Suprapubic skin (tissue), 4 donors: ENCODE measurements at regions not wholly inside any gene's neighbourhood (a gene's known extent, or its start where the extent isn't known, plus 50 kb on each side); places are given as distances from the start of the nearest gene placed in this dataset.

Experiments
- POLR2A ChIP-seq, 2 donors: fragments of 450-650 bp; IDR thresholded peaks; one replicate each; pipeline ENCODE4 v1.6.1; 2017; ENCODE audit warnings: antibody characterized with exemption in 2 of 2, mild to moderate bottlenecking in 2 of 2, moderate library complexity in 2 of 2
- POLR2AphosphoS5 ChIP-seq, 3 donors: sonication (generic); formaldehyde crosslinking; IDR thresholded peaks; one replicate each; pipeline ENCODE4 v1.6.1; 2017; ENCODE audit warnings: antibody characterized with exemption in 3 of 3
- TF ChIP-seq, protein P1 (sequence below), 2 donors: fragments of 200-600 bp in 1 of 2; fragments of 450-650 bp in 1 of 2; sonication (generic) in 1 of 2; IDR thresholded peaks; one replicate each; pipeline ENCODE4 v1.5.1; 2016 to 2019; ENCODE audit warnings: antibody characterized with exemption in 2 of 2, mild to moderate bottlenecking in 1 of 2, moderate library complexity in 1 of 2

DNA sequence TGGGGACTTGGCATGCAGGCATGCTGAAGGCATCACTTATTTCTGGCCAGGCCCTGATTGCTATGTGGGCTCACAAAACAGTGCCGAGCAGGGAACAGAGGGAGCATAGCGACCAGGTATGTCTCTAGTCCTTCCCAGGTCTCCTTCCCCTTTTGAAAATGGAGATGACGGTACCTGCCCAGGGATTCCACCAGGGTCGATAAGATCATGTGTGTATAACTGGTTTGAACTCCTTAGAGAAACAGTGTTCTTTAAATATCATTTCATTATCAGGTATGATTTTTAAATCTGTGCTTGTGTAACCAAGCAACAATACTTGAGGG is 280.6 kb downstream of the FOXO1 start:
- TF ChIP-seq, protein P1, sequence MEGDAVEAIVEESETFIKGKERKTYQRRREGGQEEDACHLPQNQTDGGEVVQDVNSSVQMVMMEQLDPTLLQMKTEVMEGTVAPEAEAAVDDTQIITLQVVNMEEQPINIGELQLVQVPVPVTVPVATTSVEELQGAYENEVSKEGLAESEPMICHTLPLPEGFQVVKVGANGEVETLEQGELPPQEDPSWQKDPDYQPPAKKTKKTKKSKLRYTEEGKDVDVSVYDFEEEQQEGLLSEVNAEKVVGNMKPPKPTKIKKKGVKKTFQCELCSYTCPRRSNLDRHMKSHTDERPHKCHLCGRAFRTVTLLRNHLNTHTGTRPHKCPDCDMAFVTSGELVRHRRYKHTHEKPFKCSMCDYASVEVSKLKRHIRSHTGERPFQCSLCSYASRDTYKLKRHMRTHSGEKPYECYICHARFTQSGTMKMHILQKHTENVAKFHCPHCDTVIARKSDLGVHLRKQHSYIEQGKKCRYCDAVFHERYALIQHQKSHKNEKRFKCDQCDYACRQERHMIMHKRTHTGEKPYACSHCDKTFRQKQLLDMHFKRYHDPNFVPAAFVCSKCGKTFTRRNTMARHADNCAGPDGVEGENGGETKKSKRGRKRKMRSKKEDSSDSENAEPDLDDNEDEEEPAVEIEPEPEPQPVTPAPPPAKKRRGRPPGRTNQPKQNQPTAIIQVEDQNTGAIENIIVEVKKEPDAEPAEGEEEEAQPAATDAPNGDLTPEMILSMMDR (IDR thresholded peaks at IDR 0.05) = no peak
- TF ChIP-seq POLR2AphosphoS5 (IDR thresholded peaks at IDR 0.05) (no peak), POLR2A (IDR thresholded peaks at IDR 0.05) (no peak)
